GM06990 (cell line): ENCODE measurements at regions not wholly inside any gene's neighbourhood (a gene's known extent, or its start where the extent isn't known, plus 50 kb on each side); places are given as distances from the start of the nearest gene placed in this dataset.
A peak's percentile ranks its signal among the peaks of the same experiment; 100 is the strongest.

Experiments
- DNase-seq: peaks from one replicate; pipeline ENCODE4 v3.0.0-alpha.2; 2011; ENCODE audit not compliant: insufficient read length; ENCODE audit errors: extremely low read depth
- H3K27me3 ChIP-seq: replicated peaks from 2 replicates; pipeline ENCODE4 v1.6.0; 2011; ENCODE audit warnings: low read length; ENCODE audit not compliant: control insufficient read depth, insufficient read depth
- H3K36me3 ChIP-seq: 2 replicates; pipeline ENCODE4 v1.5.1; 2011; ENCODE audit warnings: low read length; ENCODE audit not compliant: control insufficient read depth, insufficient read depth
- H3K4me3 ChIP-seq: replicated peaks from 2 replicates; pipeline ENCODE4 v1.5.1; 2011; ENCODE audit warnings: low read depth, mild to moderate bottlenecking, control low read depth, low read length
- CTCF ChIP-seq: IDR thresholded peaks from 2 replicates; pipeline ENCODE4 v1.5.1; 2011; ENCODE audit warnings: low read length, control low read depth, mild to moderate bottlenecking, inconsistent platforms; ENCODE audit not compliant: insufficient read depth, poor library complexity, severe bottlenecking

GRCh38 chr13:24625331-24625731 lies 54.9 kb upstream of the ATP12A start:
- no peak overlapping the region for H3K4me3 ChIP-seq
- TF ChIP-seq CTCF, result no peak
- DNase-seq, result peak; percentile 41

GRCh38 chr13:24625870-24626849 lies 54.0 kb upstream of the ATP12A start:
- Histone ChIP-seq H3K36me3 (no peaks in the 10 kb centered on the region), H3K27me3 (no peaks in the 10 kb centered on the region), H3K4me3 (no peak overlapping the region)
- DNase-seq, result no peak
- TF ChIP-seq CTCF, result no peak

More at GRCh38 chr13:24625331-24625731, 54.9 kb upstream of the ATP12A start:
- no peaks in the 10 kb centered on the region for H3K36me3 ChIP-seq
- H3K27me3 ChIP-seq, result no peaks in the 10 kb centered on the region

GRCh38 chr13:24627090-24627714 lies 53.0 kb upstream of the ATP12A start:
- Histone ChIP-seq H3K4me3 (no peak overlapping the region), H3K36me3 (no peaks in the 10 kb centered on the region), H3K27me3 (no peaks in the 10 kb centered on the region)
- no peak for DNase-seq
- TF ChIP-seq CTCF, result no peak

- DNase-seq, result no peak
Observed at GRCh38 chr13:24627946-24628345, 52.3 kb upstream of the ATP12A start.

GRCh38 chr13:24629320-24629719 lies 50.9 kb upstream of the ATP12A start:
- DNase-seq, result no peak

More at GRCh38 chr13:24627946-24628345, 52.3 kb upstream of the ATP12A start:
- Histone ChIP-seq H3K27me3 (no peaks in the 10 kb centered on the region), H3K36me3 (no peaks in the 10 kb centered on the region), H3K4me3 (no peak overlapping the region)
- no peak for TF ChIP-seq CTCF

More at GRCh38 chr13:24629320-24629719, 50.9 kb upstream of the ATP12A start:
- Histone ChIP-seq H3K4me3 (no peak overlapping the region), H3K27me3 (no peaks in the 10 kb centered on the region), H3K36me3 (no peaks in the 10 kb centered on the region)
- no peak for TF ChIP-seq CTCF
